H9 (cell line): ENCODE measurements at regions not wholly inside any gene's neighbourhood (a gene's known extent, or its start where the extent isn't known, plus 50 kb on each side); places are given as distances from the start of the nearest gene placed in this dataset.

Experiments used
- DNase-seq: peaks from one replicate; pipeline ENCODE4 v3.0.0-alpha.2; 2017
- H2AFZ ChIP-seq: one replicate; pipeline ENCODE4 v1.6.1; 2013; ENCODE audit warnings: mild to moderate bottlenecking, low read length, control low read depth, moderate library complexity
- H2AK5ac ChIP-seq: 2 replicates; pipeline ENCODE4 v1.6.1; 2013; ENCODE audit warnings: low read length, control low read depth, mixed read lengths; ENCODE audit not compliant: insufficient read length
- H2BK120ac ChIP-seq: one replicate; pipeline ENCODE4 v1.6.1; 2013; ENCODE audit warnings: low read depth, mild to moderate bottlenecking, low read length, control low read depth, inconsistent platforms; ENCODE audit not compliant: poor library complexity, severe bottlenecking
- H2BK12ac ChIP-seq: 2 replicates; pipeline ENCODE4 v1.6.1; 2013; ENCODE audit warnings: low read length, control low read depth, mixed read lengths, low read depth; ENCODE audit not compliant: insufficient read length
- H2BK15ac ChIP-seq: 2 replicates; pipeline ENCODE4 v1.6.1; 2013; ENCODE audit warnings: low read depth, low read length, control low read depth
- H2BK20ac ChIP-seq: one replicate; pipeline ENCODE4 v1.6.1; 2013; ENCODE audit warnings: low read depth, mild to moderate bottlenecking, low read length, control low read depth, inconsistent platforms; ENCODE audit not compliant: poor library complexity, severe bottlenecking
- H2BK5ac ChIP-seq: 2 replicates; pipeline ENCODE4 v1.6.1; 2013; ENCODE audit warnings: low read length, control low read depth, mixed read lengths; ENCODE audit not compliant: insufficient read length
- H3K14ac ChIP-seq: 2 replicates; pipeline ENCODE4 v1.6.1; 2013; ENCODE audit warnings: low read length, control low read depth; ENCODE audit not compliant: insufficient read depth
- H3K18ac ChIP-seq: 2 replicates; pipeline ENCODE4 v1.6.1; 2013; ENCODE audit warnings: low read depth, mild to moderate bottlenecking, mixed read lengths, low read length, control low read depth; ENCODE audit not compliant: insufficient read length
- H3K23ac ChIP-seq: 2 replicates; pipeline ENCODE4 v1.6.1; 2013; ENCODE audit warnings: low read length, control low read depth, mixed read lengths, low read depth; ENCODE audit not compliant: insufficient read length
- H3K23me2 ChIP-seq: 2 replicates; pipeline ENCODE4 v1.6.1; 2013; ENCODE audit warnings: low read depth, mild to moderate bottlenecking, mixed read lengths, low read length, control low read depth; ENCODE audit not compliant: insufficient read length, poor library complexity, severe bottlenecking
- H3K27ac ChIP-seq: 2 replicates; pipeline ENCODE4 v1.5.1; 2013; ENCODE audit warnings: low read length, control low read depth, mixed read lengths, low read depth; ENCODE audit not compliant: insufficient read length
- H3K27me3 ChIP-seq: 2 replicates; pipeline ENCODE4 v1.6.1; 2013; ENCODE audit warnings: low read length, control low read depth, inconsistent platforms; ENCODE audit not compliant: insufficient read depth
- H3K4ac ChIP-seq: 2 replicates; pipeline ENCODE4 v1.6.1; 2013; ENCODE audit warnings: low read depth, mild to moderate bottlenecking, control low read depth, inconsistent platforms, low read length, moderate library complexity
- H3K4me1 ChIP-seq: 2 replicates; pipeline ENCODE4 v1.6.1; 2013; ENCODE audit warnings: low read length, control low read depth, inconsistent platforms; ENCODE audit not compliant: insufficient read depth
- H3K4me2 ChIP-seq: 2 replicates; pipeline ENCODE4 v1.6.1; 2013; ENCODE audit warnings: low read length, control low read depth, mixed read lengths; ENCODE audit not compliant: insufficient read length, insufficient read depth
- H3K56ac ChIP-seq: 2 replicates; pipeline ENCODE4 v1.6.1; 2013; ENCODE audit warnings: low read depth, mild to moderate bottlenecking, mixed read lengths, low read length, control low read depth; ENCODE audit not compliant: insufficient read length
- H3K79me1 ChIP-seq: 2 replicates; pipeline ENCODE4 v1.6.1; 2013; ENCODE audit warnings: low read depth, mild to moderate bottlenecking, moderate library complexity, low read length, control low read depth, inconsistent platforms; ENCODE audit not compliant: insufficient read depth, poor library complexity, severe bottlenecking
- H3K79me2 ChIP-seq: 2 replicates; pipeline ENCODE4 v1.6.1; 2013; ENCODE audit warnings: low read length, control low read depth, inconsistent platforms; ENCODE audit not compliant: insufficient read depth
- H3K9ac ChIP-seq: 2 replicates; pipeline ENCODE4 v1.6.1; 2013; ENCODE audit warnings: low read length, control low read depth, mixed read lengths; ENCODE audit not compliant: insufficient read length; ENCODE audit errors: extremely low read depth
- H3K9me3 ChIP-seq: one replicate; pipeline ENCODE4 v1.6.1; 2013; ENCODE audit warnings: low read depth, low read length, inconsistent platforms; ENCODE audit not compliant: control insufficient read depth
- H3T11ph ChIP-seq: one replicate; pipeline ENCODE4 v1.6.1; 2013; ENCODE audit warnings: mild to moderate bottlenecking, low read length, control low read depth, inconsistent platforms
- H4K20me1 ChIP-seq: one replicate; pipeline ENCODE4 v1.6.1; 2013; ENCODE audit not compliant: control insufficient read depth, insufficient read length, insufficient read depth
- H4K5ac ChIP-seq: 2 replicates; pipeline ENCODE4 v1.6.1; 2013; ENCODE audit warnings: low read depth, mild to moderate bottlenecking, mixed read lengths, low read length, control low read depth; ENCODE audit not compliant: insufficient read length
- H4K8ac ChIP-seq: replicated peaks from 2 replicates; pipeline ENCODE4 v1.6.1; 2013; ENCODE audit warnings: low read length, control low read depth, mixed read lengths, low read depth; ENCODE audit not compliant: insufficient read length
- H4K91ac ChIP-seq: 2 replicates; pipeline ENCODE4 v1.6.1; 2013; ENCODE audit warnings: low read depth, mild to moderate bottlenecking, moderate library complexity, mixed read lengths, low read length, control low read depth; ENCODE audit not compliant: insufficient read length
- H3K27ac Mint-ChIP-seq, 3 experiments: 2 replicates in 2 of 3; 3 replicates in 1 of 3; pipeline ENCODE4 v1.8.0; 2020 to 2021; ENCODE audit warnings: mixed read lengths in 3 of 3, mild to moderate bottlenecking in 1 of 3, moderate library complexity in 1 of 3
- H3K27me3 Mint-ChIP-seq: 2 replicates; pipeline ENCODE4 v1.8.0; 2021; ENCODE audit warnings: low read depth, mild to moderate bottlenecking, moderate library complexity, mixed read lengths
- H3K36me3 Mint-ChIP-seq, 3 experiments: 2 replicates in 2 of 3; 3 replicates in 1 of 3; pipeline ENCODE4 v1.8.0; 2020 to 2021; ENCODE audit warnings: low read depth in 3 of 3, mixed read lengths in 3 of 3; ENCODE audit not compliant: insufficient read depth in 1 of 3
- H3K4me1 Mint-ChIP-seq, 2 experiments: 2 replicates each; pipeline ENCODE4 v1.8.0; 2020; ENCODE audit warnings: mixed read lengths in 2 of 2
- H3K4me3 Mint-ChIP-seq, 2 experiments: 2 replicates in 1 of 2; 3 replicates in 1 of 2; pipeline ENCODE4 v1.8.0; 2020 to 2021; ENCODE audit warnings: mild to moderate bottlenecking in 2 of 2, mixed read lengths in 2 of 2, moderate library complexity in 1 of 2
- H3K9me3 Mint-ChIP-seq, 2 experiments: 2 replicates in 1 of 2; 3 replicates in 1 of 2; pipeline ENCODE4 v1.8.0; 2020; ENCODE audit warnings: mild to moderate bottlenecking in 2 of 2, mixed read lengths in 2 of 2, moderate library complexity in 1 of 2
- TF ChIP-seq, protein P1 (sequence below): fragments of 200-600 bp; sonication (generic); conservative IDR thresholded peaks from 3 replicates; pipeline ENCODE4 v1.8.0; 2021; ENCODE audit warnings: antibody characterized with exemption, mild to moderate bottlenecking

DNA sequence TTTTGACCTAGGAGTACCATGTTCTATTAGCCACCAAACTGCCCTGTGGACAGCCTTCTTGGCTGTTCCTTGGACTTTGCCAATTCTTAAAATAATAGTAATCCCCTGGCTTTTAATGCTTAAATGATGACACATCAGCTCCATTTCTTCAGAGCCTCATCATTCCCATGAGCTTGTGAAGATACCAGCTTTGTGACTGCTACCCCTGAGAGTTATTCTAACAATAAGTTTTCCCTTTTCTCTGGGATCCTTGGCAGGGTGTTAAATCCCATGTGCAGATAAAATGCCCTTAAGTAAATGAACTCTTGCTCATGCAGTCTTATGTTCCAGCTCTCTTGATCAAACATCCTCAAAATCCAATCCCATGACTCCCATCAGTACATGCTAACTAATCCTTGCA lies 415.3 kb downstream of the CETN3 start:
- no peak overlapping the region for H4K8ac ChIP-seq
- H4K5ac ChIP-seq = no peak overlapping the region
- H2BK15ac ChIP-seq = no peak overlapping the region
- H2AFZ ChIP-seq = no peak overlapping the region
- H3K9ac ChIP-seq = no peak overlapping the region
- H2AK5ac ChIP-seq = no peak overlapping the region
- H2BK120ac ChIP-seq = no peak overlapping the region
- no peak for DNase-seq
- no peak overlapping the region for H3K4me2 ChIP-seq
- no peak overlapping the region for H3K23ac ChIP-seq
- Mint-ChIP-seq H3K4me1 (peaks cover 6 to 10% of the 10 kb centered on the region in 2 experiments), H3K27ac (no peak overlapping the region), H3K36me3 (no peaks in the 10 kb centered on the region), H3K9me3 (no peaks in the 10 kb centered on the region), H3K4me3 (no peak overlapping the region), H3K27me3 (peaks cover 7% of the 10 kb centered on the region)
- H3K56ac ChIP-seq = no peak overlapping the region
- H3K4ac ChIP-seq = no peak overlapping the region
- no peak overlapping the region for H2BK5ac ChIP-seq
- no peaks in the 10 kb centered on the region for H3K79me1 ChIP-seq
- no peak overlapping the region for H2BK12ac ChIP-seq
- TF ChIP-seq, protein P1, sequence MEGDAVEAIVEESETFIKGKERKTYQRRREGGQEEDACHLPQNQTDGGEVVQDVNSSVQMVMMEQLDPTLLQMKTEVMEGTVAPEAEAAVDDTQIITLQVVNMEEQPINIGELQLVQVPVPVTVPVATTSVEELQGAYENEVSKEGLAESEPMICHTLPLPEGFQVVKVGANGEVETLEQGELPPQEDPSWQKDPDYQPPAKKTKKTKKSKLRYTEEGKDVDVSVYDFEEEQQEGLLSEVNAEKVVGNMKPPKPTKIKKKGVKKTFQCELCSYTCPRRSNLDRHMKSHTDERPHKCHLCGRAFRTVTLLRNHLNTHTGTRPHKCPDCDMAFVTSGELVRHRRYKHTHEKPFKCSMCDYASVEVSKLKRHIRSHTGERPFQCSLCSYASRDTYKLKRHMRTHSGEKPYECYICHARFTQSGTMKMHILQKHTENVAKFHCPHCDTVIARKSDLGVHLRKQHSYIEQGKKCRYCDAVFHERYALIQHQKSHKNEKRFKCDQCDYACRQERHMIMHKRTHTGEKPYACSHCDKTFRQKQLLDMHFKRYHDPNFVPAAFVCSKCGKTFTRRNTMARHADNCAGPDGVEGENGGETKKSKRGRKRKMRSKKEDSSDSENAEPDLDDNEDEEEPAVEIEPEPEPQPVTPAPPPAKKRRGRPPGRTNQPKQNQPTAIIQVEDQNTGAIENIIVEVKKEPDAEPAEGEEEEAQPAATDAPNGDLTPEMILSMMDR = no peak
- H3K79me2 ChIP-seq = no peaks in the 10 kb centered on the region
- no peak overlapping the region for H3K14ac ChIP-seq
- no peak overlapping the region for H4K91ac ChIP-seq
- no peaks in the 10 kb centered on the region for H3K27me3 ChIP-seq
- no peaks in the 10 kb centered on the region for H3K9me3 ChIP-seq
- H3K27ac ChIP-seq = no peak overlapping the region
- no peak overlapping the region for H2BK20ac ChIP-seq
- peaks cover 2% of the 10 kb centered on the region; the same call in 1 of the 2 replicates for H3K4me1 ChIP-seq
- no peaks in the 10 kb centered on the region for H3K23me2 ChIP-seq
- H3K18ac ChIP-seq = no peak overlapping the region
- no peak overlapping the region for H3T11ph ChIP-seq
- H4K20me1 ChIP-seq = no peaks in the 10 kb centered on the region
